Neuronal stem cell (in vitro differentiated cells): ENCODE measurements at regions not wholly inside any gene's neighbourhood (a gene's known extent, or its start where the extent isn't known, plus 50 kb on each side); places are given as distances from the start of the nearest gene placed in this dataset.

ENCODE experiments used
- DNase-seq: peaks from one replicate; pipeline ENCODE4 v3.0.0-alpha.2; 2013; ENCODE audit warnings: low spot score
- H2AFZ ChIP-seq: one replicate; pipeline ENCODE4 v1.6.1; 2013; ENCODE audit warnings: mild to moderate bottlenecking, low read length, inconsistent platforms
- H2AK5ac ChIP-seq: 2 replicates; pipeline ENCODE4 v1.6.1; 2013; ENCODE audit warnings: low read depth, mild to moderate bottlenecking, inconsistent platforms, low read length, moderate library complexity, mixed read lengths
- H2BK120ac ChIP-seq: 2 replicates; pipeline ENCODE4 v1.6.1; 2013; ENCODE audit warnings: low read depth, mild to moderate bottlenecking, inconsistent platforms, low read length, moderate library complexity, mixed read lengths
- H2BK12ac ChIP-seq: one replicate; pipeline ENCODE4 v1.6.1; 2013; ENCODE audit warnings: low read length, inconsistent platforms
- H2BK15ac ChIP-seq: 2 replicates; pipeline ENCODE4 v1.6.1; 2013; ENCODE audit warnings: mild to moderate bottlenecking, low read length, inconsistent platforms, mixed read lengths
- H2BK5ac ChIP-seq: one replicate; pipeline ENCODE4 v1.6.1; 2013; ENCODE audit warnings: inconsistent platforms, mild to moderate bottlenecking, low read length, moderate library complexity
- H3K14ac ChIP-seq: one replicate; pipeline ENCODE4 v1.6.1; 2013; ENCODE audit warnings: low read length, inconsistent platforms
- H3K18ac ChIP-seq: 2 replicates; pipeline ENCODE4 v1.6.1; 2013; ENCODE audit warnings: low read length, inconsistent platforms
- H3K23ac ChIP-seq: 2 replicates; pipeline ENCODE4 v1.6.1; 2013; ENCODE audit warnings: low read depth, mild to moderate bottlenecking, mixed read lengths, low read length, inconsistent platforms; ENCODE audit not compliant: poor library complexity
- H3K27ac ChIP-seq: replicated peaks from 3 replicates; pipeline ENCODE4 v1.5.1; 2013; ENCODE audit warnings: low read length, inconsistent platforms
- H3K27me3 ChIP-seq, 3 experiments: 2 replicates each; pipeline ENCODE4 v1.6.1; 2013; ENCODE audit warnings: low read length in 3 of 3, mild to moderate bottlenecking in 2 of 3, inconsistent platforms in 1 of 3, low read depth in 1 of 3, mixed read lengths in 1 of 3, moderate library complexity in 1 of 3; ENCODE audit not compliant: control insufficient read depth in 3 of 3, insufficient read depth in 3 of 3
- H3K36me3 ChIP-seq, 2 donors: replicated peaks in 1 of 2; 2 replicates each; pipeline ENCODE4 v1.6.1; 2013; ENCODE audit warnings: low read length in 2 of 2; ENCODE audit not compliant: control insufficient read depth in 2 of 2, insufficient read depth in 2 of 2
- H3K4ac ChIP-seq: 2 replicates; pipeline ENCODE4 v1.6.1; 2013; ENCODE audit warnings: inconsistent platforms, mild to moderate bottlenecking, low read length, moderate library complexity
- H3K4me1 ChIP-seq, 2 donors: 1 replicate in 1 of 2; 2 replicates in 1 of 2; pipeline ENCODE4 v1.6.1; 2013; ENCODE audit warnings: low read length in 2 of 2, low read depth in 1 of 2; ENCODE audit not compliant: control insufficient read depth in 2 of 2, insufficient read depth in 1 of 2
- H3K4me2 ChIP-seq: one replicate; pipeline ENCODE4 v1.6.1; 2013; ENCODE audit warnings: mild to moderate bottlenecking, low read length, inconsistent platforms; ENCODE audit not compliant: insufficient read depth, poor library complexity, severe bottlenecking
- H3K4me3 ChIP-seq, 2 donors: 2 replicates each; pipeline ENCODE4 v1.5.1; 2013; ENCODE audit warnings: low read length in 2 of 2, mild to moderate bottlenecking in 2 of 2, inconsistent platforms in 1 of 2, moderate library complexity in 1 of 2
- H3K79me1 ChIP-seq: one replicate; pipeline ENCODE4 v1.6.1; 2013; ENCODE audit warnings: low read depth, mild to moderate bottlenecking, inconsistent platforms, low read length, moderate library complexity
- H3K9ac ChIP-seq: one replicate; pipeline ENCODE4 v1.6.1; 2013; ENCODE audit warnings: mild to moderate bottlenecking, low read depth, low read length, inconsistent platforms; ENCODE audit not compliant: poor library complexity
- H3K9me3 ChIP-seq, 2 donors: replicated peaks in 1 of 2; 2 replicates each; pipeline versions ENCODE3 to v1.6.1; 2013; ENCODE audit warnings: low read length in 2 of 2, mild to moderate bottlenecking in 2 of 2, inconsistent platforms in 1 of 2, low read depth in 1 of 2, mixed read lengths in 1 of 2, moderate library complexity in 1 of 2; ENCODE audit not compliant: control insufficient read depth in 2 of 2, insufficient read depth in 1 of 2
- H4K8ac ChIP-seq: one replicate; pipeline ENCODE4 v1.6.1; 2013; ENCODE audit warnings: low read depth, mild to moderate bottlenecking, inconsistent platforms, low read length, moderate library complexity
- H4K91ac ChIP-seq: one replicate; pipeline ENCODE4 v1.6.1; 2013; ENCODE audit warnings: low read length, low read depth, mild to moderate bottlenecking, inconsistent platforms; ENCODE audit not compliant: poor library complexity
- WGBS, 2 donors: extraction: QIAGEN DNeasy Blood & Tissue Kit; methylation state at CpG; one replicate each; pipeline ENCODE4 v1.1.7; 2013; ENCODE audit warnings: missing lambda C conversion rate in 2 of 2, mixed read lengths in 1 of 2; ENCODE audit not compliant: insufficient read length in 2 of 2, insufficient replicate concordance in 1 of 2; ENCODE audit errors: extremely low coverage in 2 of 2; 5-methylcytosine and 5-hydroxymethylcytosine counted together

GRCh38 chr4:18975916-18976808 lies 954.6 kb upstream of the LCORL start:
- no CpG with 5 or more reads among the region's 6 CpGs for WGBS, 2 donors
- no peaks in the 10 kb centered on the region for H3K79me1 ChIP-seq
- no peak overlapping the region for H4K8ac ChIP-seq
- H3K4me2 ChIP-seq: no peak overlapping the region
- no peaks in the 10 kb centered on the region for H3K36me3 ChIP-seq
- H3K4me1 ChIP-seq: no peaks in the 10 kb centered on the region
- no peak overlapping the region for H4K91ac ChIP-seq
- H3K4me3 ChIP-seq: no peak overlapping the region
- no peak overlapping the region for H3K27ac ChIP-seq
- H3K9ac ChIP-seq: no peak overlapping the region
- H3K4ac ChIP-seq: no peak overlapping the region
- H3K18ac ChIP-seq: no peak overlapping the region
- H2AK5ac ChIP-seq: no peak overlapping the region
- H2BK15ac ChIP-seq: no peak overlapping the region
- no peak overlapping the region for H3K14ac ChIP-seq
- H2BK120ac ChIP-seq: no peak overlapping the region
- H3K27me3 ChIP-seq: no peaks in the 10 kb centered on the region
- H2BK5ac ChIP-seq: no peak overlapping the region
- no peak overlapping the region for H3K23ac ChIP-seq
- peaks cover 0 to 2% of the 10 kb centered on the region in 2 donors for H3K9me3 ChIP-seq
- H2AFZ ChIP-seq: no peak overlapping the region
- H2BK12ac ChIP-seq: no peak overlapping the region
- no peak for DNase-seq

DNA sequence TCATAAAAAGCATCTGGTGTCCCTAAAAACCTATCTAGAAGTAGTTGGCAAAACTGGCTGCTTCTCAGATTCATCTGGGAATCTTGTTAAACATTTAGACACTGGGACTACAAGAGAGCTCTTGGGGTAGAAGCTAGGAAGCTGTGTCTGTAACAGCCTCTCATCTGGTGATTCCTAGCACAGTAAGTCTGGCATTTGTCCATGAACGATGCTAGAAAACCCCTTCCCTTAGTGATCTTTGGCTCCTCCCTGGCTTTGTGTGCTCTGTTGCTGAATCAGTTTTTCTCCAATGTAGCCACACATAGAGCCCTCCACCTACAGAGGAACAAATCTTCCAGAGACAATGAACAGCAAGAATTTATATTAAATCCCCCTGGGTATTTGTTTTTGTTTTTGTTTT lies 951.7 kb upstream of the LCORL start:
- Histone ChIP-seq H2BK5ac (no peak overlapping the region), H2AFZ (no peak overlapping the region), H4K91ac (no peak overlapping the region), H3K23ac (no peak overlapping the region), H4K8ac (no peak overlapping the region), H3K27me3 (no peaks in the 10 kb centered on the region), H3K4me2 (no peak overlapping the region), H3K4me1 (no peaks in the 10 kb centered on the region), H3K79me1 (no peaks in the 10 kb centered on the region), H3K4ac (no peak overlapping the region), H2BK12ac (no peak overlapping the region), H3K27ac (no peak overlapping the region), H2BK15ac (no peak overlapping the region), H3K9ac (no peak overlapping the region), H3K36me3 (no peaks in the 10 kb centered on the region), H3K4me3 (no peak overlapping the region), H2BK120ac (no peak overlapping the region), H3K14ac (no peak overlapping the region), H2AK5ac (no peak overlapping the region), H3K18ac (no peak overlapping the region), H3K9me3 (peaks cover 0 to 3% of the 10 kb centered on the region in 2 donors)
- no CpG with 5 or more reads among the region's 1 CpG for WGBS, 2 donors
- no peak for DNase-seq

DNA sequence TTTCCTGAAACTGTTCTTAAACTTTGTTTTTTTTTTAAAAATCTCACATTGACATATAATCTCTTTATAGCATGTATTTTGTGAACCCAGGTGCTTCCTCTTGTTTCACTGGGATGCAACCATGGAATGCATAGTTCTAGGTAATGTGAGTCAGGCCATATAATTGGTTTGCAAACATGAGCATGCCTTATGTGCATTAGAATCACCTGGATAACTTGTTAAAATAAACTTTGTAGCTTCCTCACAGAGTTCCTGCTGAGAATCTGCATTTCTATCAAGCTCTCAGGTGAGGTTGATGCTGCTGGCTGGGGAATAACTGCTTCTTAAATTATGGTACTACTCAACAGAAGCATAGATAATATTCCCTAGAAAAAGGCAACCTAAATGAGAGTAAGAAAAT lies 940.3 kb upstream of the LCORL start:
- no peak overlapping the region for H2BK5ac ChIP-seq
- no peaks in the 10 kb centered on the region for H3K27me3 ChIP-seq
- H4K91ac ChIP-seq: no peak overlapping the region
- H2AFZ ChIP-seq: no peak overlapping the region
- no peak overlapping the region for H3K4me2 ChIP-seq
- H3K36me3 ChIP-seq: no peaks in the 10 kb centered on the region
- H3K4me1 ChIP-seq: no peaks in the 10 kb centered on the region
- peaks cover 0 to 4% of the 10 kb centered on the region in 2 donors for H3K9me3 ChIP-seq
- H2AK5ac ChIP-seq: no peak overlapping the region
- H3K9ac ChIP-seq: no peak overlapping the region
- no peak overlapping the region for H3K14ac ChIP-seq
- H2BK15ac ChIP-seq: no peak overlapping the region
- no peak overlapping the region for H4K8ac ChIP-seq
- H2BK120ac ChIP-seq: no peak overlapping the region
- no peak overlapping the region for H3K4ac ChIP-seq
- no peak overlapping the region for H3K4me3 ChIP-seq
- no peak overlapping the region for H3K23ac ChIP-seq
- no peaks in the 10 kb centered on the region for H3K79me1 ChIP-seq
- H3K27ac ChIP-seq: no peak overlapping the region
- no peak for DNase-seq
- no peak overlapping the region for H3K18ac ChIP-seq
- H2BK12ac ChIP-seq: no peak overlapping the region

- Histone ChIP-seq H3K23ac (no peak overlapping the region), H4K8ac (no peak overlapping the region), H3K4me2 (no peak overlapping the region), H3K4me1 (no peaks in the 10 kb centered on the region), H2BK12ac (no peak overlapping the region), H3K9ac (no peak overlapping the region), H4K91ac (no peak overlapping the region), H3K9me3 (peaks cover 0 to 4% of the 10 kb centered on the region in 2 donors), H3K79me1 (no peaks in the 10 kb centered on the region), H2BK120ac (no peak overlapping the region), H3K14ac (no peak overlapping the region), H3K27ac (no peak overlapping the region), H2AFZ (no peak overlapping the region), H3K4me3 (no peak overlapping the region), H3K36me3 (no peaks in the 10 kb centered on the region), H3K18ac (no peak overlapping the region), H2BK5ac (no peak overlapping the region), H3K27me3 (no peaks in the 10 kb centered on the region), H3K4ac (no peak overlapping the region), H2BK15ac (no peak overlapping the region), H2AK5ac (no peak overlapping the region)
- no CpG with 5 or more reads among the region's 8 CpGs for WGBS, 2 donors
- no peak for DNase-seq
Measured at GRCh38 chr4:18961266-18961665, 939.7 kb upstream of the LCORL start.
